GM10266 (cell line): ENCODE measurements at regions not wholly inside any gene's neighbourhood (a gene's known extent, or its start where the extent isn't known, plus 50 kb on each side); places are given as distances from the start of the nearest gene placed in this dataset.
"Not testable (repeated sequence)": the region's sequence is repeated elsewhere in the genome, so short reads cannot be mapped to it uniquely, and the experiment has no call there.

Source experiments
- DNase-seq: peaks from one replicate; pipeline ENCODE4 v3.0.0; 2012; ENCODE audit errors: extremely low spot score
- TF ChIP-seq, protein P1 (sequence below): IDR thresholded peaks from 2 replicates; pipeline ENCODE4 v1.5.1; 2012; ENCODE audit warnings: mild to moderate bottlenecking, low read depth; ENCODE audit not compliant: control insufficient read depth, insufficient read depth; ENCODE audit errors: missing control alignments

DNA sequence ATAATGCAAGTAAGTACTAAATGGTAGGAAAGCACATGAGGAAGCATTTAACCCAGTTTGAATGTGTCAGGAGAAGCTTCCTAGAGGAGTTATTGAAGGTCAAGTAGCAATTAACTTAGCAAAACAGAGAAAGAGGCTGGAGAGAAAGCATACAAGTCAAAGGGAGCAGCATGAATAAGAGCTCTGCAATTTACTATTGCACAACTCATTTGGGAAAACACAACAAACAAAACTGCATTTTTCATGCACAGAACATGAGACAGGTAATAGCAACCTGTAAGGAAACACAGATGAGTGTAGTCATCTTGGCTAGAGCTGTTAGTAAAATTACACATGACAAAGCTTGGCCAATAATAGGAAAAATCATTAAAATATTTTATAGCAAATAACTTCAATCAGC lies 538.1 kb downstream of the PPP4R3C start:
- TF ChIP-seq, protein P1, sequence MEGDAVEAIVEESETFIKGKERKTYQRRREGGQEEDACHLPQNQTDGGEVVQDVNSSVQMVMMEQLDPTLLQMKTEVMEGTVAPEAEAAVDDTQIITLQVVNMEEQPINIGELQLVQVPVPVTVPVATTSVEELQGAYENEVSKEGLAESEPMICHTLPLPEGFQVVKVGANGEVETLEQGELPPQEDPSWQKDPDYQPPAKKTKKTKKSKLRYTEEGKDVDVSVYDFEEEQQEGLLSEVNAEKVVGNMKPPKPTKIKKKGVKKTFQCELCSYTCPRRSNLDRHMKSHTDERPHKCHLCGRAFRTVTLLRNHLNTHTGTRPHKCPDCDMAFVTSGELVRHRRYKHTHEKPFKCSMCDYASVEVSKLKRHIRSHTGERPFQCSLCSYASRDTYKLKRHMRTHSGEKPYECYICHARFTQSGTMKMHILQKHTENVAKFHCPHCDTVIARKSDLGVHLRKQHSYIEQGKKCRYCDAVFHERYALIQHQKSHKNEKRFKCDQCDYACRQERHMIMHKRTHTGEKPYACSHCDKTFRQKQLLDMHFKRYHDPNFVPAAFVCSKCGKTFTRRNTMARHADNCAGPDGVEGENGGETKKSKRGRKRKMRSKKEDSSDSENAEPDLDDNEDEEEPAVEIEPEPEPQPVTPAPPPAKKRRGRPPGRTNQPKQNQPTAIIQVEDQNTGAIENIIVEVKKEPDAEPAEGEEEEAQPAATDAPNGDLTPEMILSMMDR, result no peak
- no peak for DNase-seq

DNA sequence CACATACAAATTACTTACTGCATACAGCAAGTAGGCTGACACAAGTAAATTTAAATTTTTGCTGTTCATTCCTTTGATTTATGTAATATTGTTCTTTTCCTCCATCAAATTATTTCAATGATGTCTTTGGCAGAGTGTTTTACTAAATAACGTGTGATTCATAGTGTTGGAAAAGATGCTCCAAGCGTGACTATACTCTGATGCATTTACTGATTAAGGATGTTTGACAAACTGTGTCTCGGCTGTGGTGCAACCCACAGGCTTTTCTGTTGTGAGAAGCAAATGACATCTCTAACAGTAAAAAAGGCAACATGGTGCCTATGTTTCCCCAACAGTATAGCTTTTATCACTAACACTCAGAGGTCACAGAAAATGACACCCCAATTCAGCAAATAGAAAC lies 540.9 kb downstream of the PPP4R3C start:
- no peak for DNase-seq
- TF ChIP-seq, protein P1, result no peak

DNA sequence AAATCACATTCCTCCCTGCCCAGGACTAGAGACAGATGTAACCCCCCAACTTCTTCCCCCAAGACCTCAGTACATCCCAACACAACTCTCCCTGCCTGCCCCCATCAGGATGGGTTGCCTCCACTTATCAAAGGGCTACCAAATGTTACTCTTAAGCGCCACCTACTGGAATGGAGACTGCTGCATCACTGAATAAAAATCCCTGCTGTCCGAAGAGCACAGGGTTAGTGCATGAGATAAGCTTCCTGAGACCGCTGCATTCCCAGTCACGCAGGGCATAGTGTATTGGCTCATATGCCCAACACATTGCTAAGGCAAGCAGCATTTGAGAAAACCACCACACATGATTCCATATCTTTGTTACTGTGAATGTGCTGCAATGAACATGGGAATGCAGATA lies 544.5 kb downstream of the PPP4R3C start:
- TF ChIP-seq, protein P1, result peak; percentile 37

DNA sequence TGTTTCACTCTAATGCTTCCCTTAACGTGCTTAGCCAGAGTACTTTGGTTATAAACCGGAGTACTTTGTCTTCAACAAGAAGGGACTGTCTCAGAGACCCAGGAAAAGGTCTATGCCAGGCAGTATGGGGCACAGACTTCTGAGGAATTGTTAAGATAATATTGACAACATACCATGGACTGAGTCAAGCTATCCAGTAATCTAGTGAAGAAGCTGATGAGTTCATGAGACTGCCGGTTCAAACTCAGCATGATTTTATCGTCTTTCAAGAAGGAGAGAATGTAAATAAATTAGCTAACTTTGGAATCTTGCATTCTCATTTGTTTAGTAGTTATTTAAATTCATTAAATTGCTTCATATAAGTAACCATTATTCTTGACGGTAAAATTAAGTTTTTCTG lies 546.1 kb downstream of the PPP4R3C start:
- TF ChIP-seq, protein P1, result no peak
- DNase-seq, result no peak

More for the DNA sequence above, 544.5 kb downstream of the PPP4R3C start:
- DNase-seq, result peak; percentile 4

DNA sequence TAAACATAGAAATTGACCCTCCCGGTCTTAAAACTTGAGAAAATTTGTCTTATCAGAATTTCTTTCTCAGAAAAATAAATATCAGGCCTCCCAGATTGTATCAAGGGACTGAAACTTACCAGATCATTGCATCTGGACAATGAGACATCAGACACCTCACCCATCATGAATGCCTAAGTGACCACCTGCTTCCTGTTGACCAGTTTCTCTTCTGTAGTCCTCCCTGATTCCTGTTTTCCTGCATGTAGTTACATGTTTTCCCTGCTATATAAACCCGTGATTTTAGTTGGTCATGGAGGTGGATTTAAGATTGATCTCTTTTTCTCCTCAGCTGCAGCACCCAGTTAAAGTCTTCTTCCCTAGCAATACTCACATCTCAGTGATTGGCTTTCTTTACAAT lies 548.1 kb downstream of the PPP4R3C start:
- TF ChIP-seq, protein P1, result no peak
- no peak for DNase-seq

DNA sequence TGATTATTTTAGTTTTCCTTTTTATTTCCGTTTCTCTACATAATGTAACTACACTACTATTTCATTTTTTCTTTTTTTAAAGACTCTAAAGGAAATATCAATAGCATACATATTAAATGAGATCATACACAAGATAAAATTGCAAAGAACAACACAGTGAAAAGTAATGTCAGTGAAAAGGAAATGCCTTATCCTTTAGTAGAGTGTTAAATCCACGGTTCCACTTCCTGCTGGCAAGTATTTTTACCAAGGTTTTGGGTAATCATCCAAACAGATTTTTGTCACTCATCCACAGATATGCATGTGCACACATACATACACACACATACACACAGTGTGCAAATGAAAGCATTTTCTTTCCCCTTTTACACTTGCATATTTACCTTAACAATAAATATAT lies 548.9 kb downstream of the PPP4R3C start:
- TF ChIP-seq, protein P1, result no peak
- no peak for DNase-seq

DNA sequence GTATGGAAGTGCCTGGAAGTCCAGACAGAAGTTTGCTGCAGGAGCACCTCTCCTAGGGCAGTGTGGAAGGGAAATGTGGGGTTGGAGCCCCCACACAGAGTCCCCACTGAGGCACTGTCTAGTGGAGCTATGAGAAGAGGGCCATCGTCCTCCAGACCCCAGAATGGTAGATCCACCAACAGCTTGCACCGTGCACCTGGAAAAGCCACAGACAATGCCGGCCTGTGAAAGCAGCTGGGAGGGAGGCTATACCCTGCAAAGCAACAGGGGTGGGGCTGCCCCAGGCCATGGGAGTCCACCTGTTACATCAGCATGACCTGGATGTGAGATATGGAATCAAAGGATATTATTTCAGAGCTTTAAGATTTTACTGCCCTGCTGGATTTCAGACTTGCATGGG lies 551.4 kb downstream of the PPP4R3C start:
- DNase-seq, result not testable (repeated sequence)

DNA sequence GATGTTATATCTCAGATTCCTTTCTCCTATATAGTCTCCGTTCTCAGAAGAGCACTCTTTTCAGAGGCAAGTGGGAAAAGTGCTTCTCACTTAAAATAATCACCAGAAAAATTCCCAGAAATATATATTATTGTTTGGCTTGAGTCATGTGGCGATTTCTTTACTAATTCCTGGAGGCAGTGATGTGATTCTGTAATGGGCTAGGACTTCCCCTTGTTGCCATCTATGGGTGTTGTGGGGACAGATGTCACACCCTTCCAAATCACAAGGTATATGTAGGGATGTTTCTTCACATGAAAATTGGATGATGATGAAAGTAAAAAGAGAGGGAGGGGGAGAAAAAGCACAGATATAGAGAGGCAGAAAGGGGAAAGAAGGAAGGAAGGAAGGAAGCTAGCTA lies 553.4 kb downstream of the PPP4R3C start:
- TF ChIP-seq, protein P1, result no peak
- no peak for DNase-seq
